GM23248 (cell line): ENCODE measurements at regions not wholly inside any gene's neighbourhood (a gene's known extent, or its start where the extent isn't known, plus 50 kb on each side); places are given as distances from the start of the nearest gene placed in this dataset.

Source experiments
- DNase-seq: peaks from one replicate; pipeline ENCODE4 v3.0.0-alpha.2; 2015
- H2AFZ ChIP-seq: fragments of 200-600 bp; sonication (generic); 2 replicates; pipeline ENCODE4 v1.6.1; 2016; ENCODE audit warnings: antibody characterized with exemption
- H3F3A ChIP-seq: fragments of 200-600 bp; sonication (generic); 2 replicates; pipeline ENCODE4 v1.6.1; 2016; ENCODE audit warnings: mild to moderate bottlenecking, antibody characterized with exemption, mixed run types; ENCODE audit not compliant: insufficient read depth
- H3K27ac ChIP-seq: fragments of 200-600 bp; sonication (generic); 2 replicates; pipeline ENCODE4 v1.5.1; 2016; ENCODE audit warnings: mild to moderate bottlenecking
- H3K27me3 ChIP-seq: fragments of 200-600 bp; sonication (generic); replicated peaks from 2 replicates; pipeline ENCODE4 v1.6.1; 2016; ENCODE audit warnings: mild to moderate bottlenecking; ENCODE audit not compliant: insufficient read depth
- H3K36me3 ChIP-seq: fragments of 200-600 bp; sonication (generic); 2 replicates; pipeline ENCODE4 v1.6.1; 2016; ENCODE audit warnings: low read depth, mild to moderate bottlenecking
- H3K4me1 ChIP-seq: fragments of 200-600 bp; sonication (generic); 2 replicates; pipeline ENCODE4 v1.6.1; 2016; ENCODE audit warnings: mild to moderate bottlenecking; ENCODE audit not compliant: insufficient read depth
- H3K4me2 ChIP-seq: fragments of 200-600 bp; sonication (generic); one replicate; pipeline ENCODE4 v1.6.1; 2016; ENCODE audit warnings: mild to moderate bottlenecking; ENCODE audit not compliant: unreplicated experiment
- H3K4me3 ChIP-seq: fragments of 200-600 bp; sonication (generic); 2 replicates; pipeline ENCODE4 v1.5.1; 2016; ENCODE audit warnings: mild to moderate bottlenecking
- H3K79me2 ChIP-seq: fragments of 200-600 bp; sonication (generic); 2 replicates; pipeline ENCODE4 v1.6.1; 2016; ENCODE audit warnings: mild to moderate bottlenecking; ENCODE audit not compliant: insufficient read depth
- H3K9ac ChIP-seq: fragments of 200-600 bp; sonication (generic); 2 replicates; pipeline ENCODE4 v1.6.1; 2016; ENCODE audit warnings: mild to moderate bottlenecking
- H3K9me2 ChIP-seq: fragments of 200-600 bp; sonication (generic); 2 replicates; pipeline ENCODE4 v1.6.1; 2016; ENCODE audit warnings: mixed run types, mild to moderate bottlenecking, moderate library complexity; ENCODE audit not compliant: insufficient read depth
- H3K9me3 ChIP-seq: fragments of 200-600 bp; sonication (generic); one replicate; pipeline ENCODE4 v1.6.1; 2017; ENCODE audit warnings: low read depth
- H4K20me1 ChIP-seq: fragments of 200-600 bp; sonication (generic); 2 replicates; pipeline ENCODE4 v1.6.0; 2016; ENCODE audit not compliant: insufficient read depth
- EZH2 ChIP-seq: fragments of 200-600 bp; sonication (generic); IDR thresholded peaks from 2 replicates; pipeline ENCODE4 v1.6.1; 2018; ENCODE audit warnings: antibody characterized with exemption, mild to moderate bottlenecking; ENCODE audit not compliant: insufficient read depth, poor library complexity, severe bottlenecking
- EZH2phosphoT487 ChIP-seq: fragments of 200-600 bp; sonication (generic); IDR thresholded peaks from 2 replicates; pipeline ENCODE4 v1.6.1; 2018; ENCODE audit warnings: antibody characterized with exemption, moderate library complexity, mild to moderate bottlenecking, low read depth; ENCODE audit not compliant: insufficient read depth
- WGBS, 2 experiments: methylation state at CpG; one replicate each; pipeline ENCODE4 v1.1.6; 2015 to 2017; ENCODE audit warnings: low lambda C conversion rate in 2 of 2, low coverage in 1 of 2; ENCODE audit errors: missing lambda C conversion rate in 2 of 2; 5-methylcytosine and 5-hydroxymethylcytosine counted together
- in situ Hi-C: fragments of 300-500 bp; cut with MboI; formaldehyde crosslinking; loops from 2 replicates; pipeline ENCODE4 v1.15.0; 2020

GRCh38 chr2:116585669-116586327, 1228.7 kb upstream of the DDX18 start:
- 2 to 3% methylated on average over 2 of the region's 2 CpGs for WGBS, 2 experiments
- in situ Hi-C loops, result no loop called here

GRCh38 chr2:116586328-116586689, 1228.2 kb upstream of the DDX18 start:
- Histone ChIP-seq H3K27me3 (no peaks in the 10 kb centered on the region), H3K9ac (no peak overlapping the region), H3K36me3 (no peaks in the 10 kb centered on the region), H4K20me1 (no peaks in the 10 kb centered on the region), H3K79me2 (no peaks in the 10 kb centered on the region), H3K4me1 (no peaks in the 10 kb centered on the region), H2AFZ (no peak overlapping the region), H3K9me2 (no peaks in the 10 kb centered on the region), H3K4me3 (no peak overlapping the region), H3K9me3 (no peaks in the 10 kb centered on the region), H3F3A (no peaks in the 10 kb centered on the region), H3K4me2 (no peak overlapping the region), H3K27ac (no peak overlapping the region)
- WGBS, 2 experiments, result 23% methylated on average over 1 of the region's 1 CpG
- TF ChIP-seq EZH2 (no peak), EZH2phosphoT487 (no peak)
- no peak for DNase-seq
- in situ Hi-C loops, result no loop called here

More at GRCh38 chr2:116585669-116586327, 1228.7 kb upstream of the DDX18 start:
- no peak for DNase-seq
- H3K9me2 ChIP-seq, result no peaks in the 10 kb centered on the region
- H3F3A ChIP-seq, result no peaks in the 10 kb centered on the region
- H3K27ac ChIP-seq, result no peak overlapping the region
- no peaks in the 10 kb centered on the region for H3K79me2 ChIP-seq
- H3K9ac ChIP-seq, result no peak overlapping the region
- no peak overlapping the region for H2AFZ ChIP-seq
- H3K4me2 ChIP-seq, result no peak overlapping the region
- H3K4me3 ChIP-seq, result no peak overlapping the region
- no peaks in the 10 kb centered on the region for H4K20me1 ChIP-seq
- H3K27me3 ChIP-seq, result no peaks in the 10 kb centered on the region
- H3K36me3 ChIP-seq, result no peaks in the 10 kb centered on the region
- no peaks in the 10 kb centered on the region for H3K4me1 ChIP-seq
- no peak for TF ChIP-seq EZH2phosphoT487
- TF ChIP-seq EZH2, result no peak
- H3K9me3 ChIP-seq, result no peaks in the 10 kb centered on the region
